ENCODE measurements at regions not wholly inside any gene's neighbourhood (a gene's known extent, or its start where the extent isn't known, plus 50 kb on each side); places are given as distances from the start of the nearest gene placed in this dataset.

DNA sequence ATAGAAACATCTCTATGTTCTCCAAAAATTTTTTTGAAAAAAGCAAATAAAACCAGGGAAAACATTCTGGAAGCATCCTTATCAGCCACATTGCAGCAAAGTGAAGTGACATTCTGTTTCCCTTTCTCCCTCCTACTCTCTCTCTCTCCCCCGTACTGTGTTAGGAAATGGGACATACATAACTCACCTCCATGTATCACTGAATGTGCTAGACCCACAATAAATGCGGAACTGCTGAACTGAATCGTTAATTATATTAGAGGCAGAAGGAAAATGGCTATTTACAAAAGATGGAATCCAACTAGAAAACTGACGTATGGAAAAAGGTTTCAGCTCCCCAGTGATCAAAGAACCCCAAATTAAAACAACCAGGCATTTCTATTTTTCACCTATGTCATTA, 129.8 kb downstream of the MINAR1 start:
- TF ChIP-seq EGR1 (IDR thresholded peaks at IDR 0.05) (no peak), USF1 (IDR thresholded peaks at IDR 0.05) (no peak), TCF12 (IDR thresholded peaks at IDR 0.05; ENCODE audit: low read depth) (no peak), CREB1 (IDR thresholded peaks at IDR 0.05; ENCODE audit: low read depth) (no peak), EP300 (IDR thresholded peaks at IDR 0.05; ENCODE audit: borderline replicate concordance) (no peak), RAD21 (IDR thresholded peaks at IDR 0.05; ENCODE audit: low read depth) (no peak), CEBPB (IDR thresholded peaks at IDR 0.05) (no peak), TEAD4 (IDR thresholded peaks at IDR 0.05) (no peak), FOXM1 (IDR thresholded peaks at IDR 0.05; ENCODE audit: borderline replicate concordance, low read depth) (no peak), NFIC (IDR thresholded peaks at IDR 0.05) (no peak), YY1 (IDR thresholded peaks at IDR 0.05; ENCODE audit: low read depth) (no peak), ZBTB7A (IDR thresholded peaks at IDR 0.05; ENCODE audit: low read depth) (no peak)

DNA sequence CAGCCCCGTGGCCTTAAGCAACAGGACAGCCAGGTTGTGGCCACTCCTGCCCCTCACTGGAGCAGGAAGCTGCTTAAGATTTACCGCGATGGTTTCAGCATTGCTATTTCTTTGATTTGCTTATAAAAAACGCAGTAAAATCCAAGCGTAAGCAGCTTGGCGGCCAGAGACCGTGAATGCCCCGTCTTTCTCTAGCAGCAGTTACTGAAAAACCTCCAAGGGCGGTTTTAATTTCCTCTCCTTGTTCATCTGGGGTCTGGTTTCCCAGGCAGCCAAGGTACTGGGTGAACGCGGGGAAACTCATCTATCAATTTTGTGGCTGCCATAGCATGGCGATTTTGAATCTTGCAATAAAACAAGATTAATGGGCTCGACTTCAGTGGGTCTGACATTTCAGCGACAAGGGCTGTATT, 130.3 kb downstream of the MINAR1 start:
- no peak for TF ChIP-seq CEBPB (IDR thresholded peaks at IDR 0.05)
- TF ChIP-seq, protein P1, sequence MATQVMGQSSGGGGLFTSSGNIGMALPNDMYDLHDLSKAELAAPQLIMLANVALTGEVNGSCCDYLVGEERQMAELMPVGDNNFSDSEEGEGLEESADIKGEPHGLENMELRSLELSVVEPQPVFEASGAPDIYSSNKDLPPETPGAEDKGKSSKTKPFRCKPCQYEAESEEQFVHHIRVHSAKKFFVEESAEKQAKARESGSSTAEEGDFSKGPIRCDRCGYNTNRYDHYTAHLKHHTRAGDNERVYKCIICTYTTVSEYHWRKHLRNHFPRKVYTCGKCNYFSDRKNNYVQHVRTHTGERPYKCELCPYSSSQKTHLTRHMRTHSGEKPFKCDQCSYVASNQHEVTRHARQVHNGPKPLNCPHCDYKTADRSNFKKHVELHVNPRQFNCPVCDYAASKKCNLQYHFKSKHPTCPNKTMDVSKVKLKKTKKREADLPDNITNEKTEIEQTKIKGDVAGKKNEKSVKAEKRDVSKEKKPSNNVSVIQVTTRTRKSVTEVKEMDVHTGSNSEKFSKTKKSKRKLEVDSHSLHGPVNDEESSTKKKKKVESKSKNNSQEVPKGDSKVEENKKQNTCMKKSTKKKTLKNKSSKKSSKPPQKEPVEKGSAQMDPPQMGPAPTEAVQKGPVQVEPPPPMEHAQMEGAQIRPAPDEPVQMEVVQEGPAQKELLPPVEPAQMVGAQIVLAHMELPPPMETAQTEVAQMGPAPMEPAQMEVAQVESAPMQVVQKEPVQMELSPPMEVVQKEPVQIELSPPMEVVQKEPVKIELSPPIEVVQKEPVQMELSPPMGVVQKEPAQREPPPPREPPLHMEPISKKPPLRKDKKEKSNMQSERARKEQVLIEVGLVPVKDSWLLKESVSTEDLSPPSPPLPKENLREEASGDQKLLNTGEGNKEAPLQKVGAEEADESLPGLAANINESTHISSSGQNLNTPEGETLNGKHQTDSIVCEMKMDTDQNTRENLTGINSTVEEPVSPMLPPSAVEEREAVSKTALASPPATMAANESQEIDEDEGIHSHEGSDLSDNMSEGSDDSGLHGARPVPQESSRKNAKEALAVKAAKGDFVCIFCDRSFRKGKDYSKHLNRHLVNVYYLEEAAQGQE (IDR thresholded peaks at IDR 0.05; ENCODE audit: low read depth) = no peak
- TF ChIP-seq FOXM1 (IDR thresholded peaks at IDR 0.05; ENCODE audit: borderline replicate concordance, low read depth) = no peak
- TF ChIP-seq TEAD4 (IDR thresholded peaks at IDR 0.05) = no peak
- no peak for TF ChIP-seq ZBTB7A (IDR thresholded peaks at IDR 0.05; ENCODE audit: low read depth)
- TF ChIP-seq NFIC (IDR thresholded peaks at IDR 0.05) = no peak
- no peak for TF ChIP-seq YY1 (IDR thresholded peaks at IDR 0.05; ENCODE audit: low read depth)
- TF ChIP-seq TCF12 (IDR thresholded peaks at IDR 0.05; ENCODE audit: low read depth) = no peak
- TF ChIP-seq USF1 (IDR thresholded peaks at IDR 0.05) = no peak
- TF ChIP-seq EGR1 (IDR thresholded peaks at IDR 0.05) = no peak
- TF ChIP-seq, protein P2, sequence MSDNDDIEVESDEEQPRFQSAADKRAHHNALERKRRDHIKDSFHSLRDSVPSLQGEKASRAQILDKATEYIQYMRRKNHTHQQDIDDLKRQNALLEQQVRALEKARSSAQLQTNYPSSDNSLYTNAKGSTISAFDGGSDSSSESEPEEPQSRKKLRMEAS (IDR thresholded peaks at IDR 0.05) = no peak
- TF ChIP-seq TAF1 (IDR thresholded peaks at IDR 0.05; ENCODE audit: low read depth) = no peak
- TF ChIP-seq CREB1 (IDR thresholded peaks at IDR 0.05; ENCODE audit: low read depth) = no peak
- TF ChIP-seq EP300 (IDR thresholded peaks at IDR 0.05; ENCODE audit: borderline replicate concordance) = no peak

GRCh38 chr15:79562899-79563298, 130.8 kb downstream of the MINAR1 start:
- TF ChIP-seq CEBPB (IDR thresholded peaks at IDR 0.05) = no peak
- no peak for TF ChIP-seq TAF1 (IDR thresholded peaks at IDR 0.05; ENCODE audit: low read depth)
- TF ChIP-seq RAD21 (IDR thresholded peaks at IDR 0.05; ENCODE audit: low read depth) = no peak

DNA sequence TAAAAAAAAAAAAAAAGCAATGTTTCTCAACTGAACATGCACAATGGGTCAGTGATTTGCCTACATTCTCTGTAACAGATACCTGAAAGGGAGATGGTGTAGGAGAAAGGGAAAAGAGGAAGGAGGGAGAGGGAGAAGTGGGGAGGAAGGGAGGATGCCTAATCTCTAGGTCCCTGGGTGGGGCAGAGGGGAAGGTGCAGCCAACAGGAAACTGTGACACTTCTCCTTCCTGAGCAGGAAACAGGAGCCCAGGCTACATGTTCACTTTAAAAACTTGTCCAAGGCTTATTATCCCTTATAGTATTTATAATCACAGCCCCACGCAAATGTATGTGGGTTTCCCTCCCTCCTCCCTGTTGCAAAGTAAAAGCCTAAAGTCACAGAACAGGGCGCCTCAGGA, 137.9 kb downstream of the MINAR1 start:
- TF ChIP-seq, protein P2 (IDR thresholded peaks at IDR 0.05) = no peak
- TF ChIP-seq TAF1 (IDR thresholded peaks at IDR 0.05; ENCODE audit: low read depth) = no peak
- no peak for TF ChIP-seq TCF12 (IDR thresholded peaks at IDR 0.05; ENCODE audit: low read depth)
- TF ChIP-seq EP300 (IDR thresholded peaks at IDR 0.05; ENCODE audit: borderline replicate concordance) = no peak
- no peak for TF ChIP-seq FOXM1 (IDR thresholded peaks at IDR 0.05; ENCODE audit: borderline replicate concordance, low read depth)
- no peak for TF ChIP-seq CEBPB (IDR thresholded peaks at IDR 0.05)
- no peak for TF ChIP-seq ZBTB7A (IDR thresholded peaks at IDR 0.05; ENCODE audit: low read depth)
- no peak for TF ChIP-seq USF1 (IDR thresholded peaks at IDR 0.05)

GRCh38 chr15:79572691-79573404, 140.7 kb downstream of the MINAR1 start:
- no peak for TF ChIP-seq ZBTB7A (IDR thresholded peaks at IDR 0.05; ENCODE audit: low read depth)
- no peak for TF ChIP-seq NFIC (IDR thresholded peaks at IDR 0.05)
- TF ChIP-seq USF1 (IDR thresholded peaks at IDR 0.05) = no peak
- TF ChIP-seq CEBPB (IDR thresholded peaks at IDR 0.05) = no peak
- TF ChIP-seq, protein P1 (IDR thresholded peaks at IDR 0.05; ENCODE audit: low read depth) = no peak
- TF ChIP-seq RAD21 (IDR thresholded peaks at IDR 0.05; ENCODE audit: low read depth) = no peak
- TF ChIP-seq, protein P2 (IDR thresholded peaks at IDR 0.05) = no peak
- no peak for TF ChIP-seq TEAD4 (IDR thresholded peaks at IDR 0.05)
- TF ChIP-seq FOXM1 (IDR thresholded peaks at IDR 0.05; ENCODE audit: borderline replicate concordance, low read depth) = no peak
- no peak for TF ChIP-seq EGR1 (IDR thresholded peaks at IDR 0.05)

Measured in Ishikawa (cell line).